ENCODE measurements at regions not wholly inside any gene's neighbourhood (a gene's known extent, or its start where the extent isn't known, plus 50 kb on each side); places are given as distances from the start of the nearest gene placed in this dataset.

DNA sequence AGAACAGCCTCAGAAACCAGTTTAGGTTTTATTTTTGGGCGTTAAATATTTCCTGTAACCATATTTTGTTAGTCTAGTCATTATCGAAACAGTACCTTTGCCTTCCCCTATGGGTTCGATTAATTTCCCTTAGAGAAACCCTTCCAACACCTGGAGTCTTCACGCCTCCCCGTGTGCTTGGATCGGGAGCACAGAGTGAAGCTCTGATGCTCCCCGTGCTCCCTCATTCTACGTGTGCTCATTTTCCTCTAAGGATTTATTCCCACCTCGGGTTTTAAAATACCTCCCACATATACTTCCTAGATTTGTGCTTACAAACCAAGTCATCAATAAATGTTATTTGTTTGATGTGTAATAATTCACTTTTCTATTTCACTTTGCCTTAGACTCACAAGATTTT lies 142.4 kb downstream of the TTLL2 start:
- Histone ChIP-seq H3K27me3 (ENCODE audit: control insufficient read depth, insufficient read depth, low read length) (no peaks in the 10 kb centered on the region), H3K36me3 (ENCODE audit: control insufficient read depth, low read depth, low read length) (no peaks in the 10 kb centered on the region), H3K9me3 (ENCODE audit: control insufficient read depth, low read depth, low read length) (no peaks in the 10 kb centered on the region), H3K27ac (ENCODE audit: low read length) (no peak overlapping the region), H3K4me1 (ENCODE audit: control insufficient read depth, low read depth, low read length) (peaks cover under 1% of the 10 kb centered on the region), H3K9ac (ENCODE audit: low read length) (no peak overlapping the region), H3K4me3 (ENCODE audit: low read length) (no peak overlapping the region)

DNA sequence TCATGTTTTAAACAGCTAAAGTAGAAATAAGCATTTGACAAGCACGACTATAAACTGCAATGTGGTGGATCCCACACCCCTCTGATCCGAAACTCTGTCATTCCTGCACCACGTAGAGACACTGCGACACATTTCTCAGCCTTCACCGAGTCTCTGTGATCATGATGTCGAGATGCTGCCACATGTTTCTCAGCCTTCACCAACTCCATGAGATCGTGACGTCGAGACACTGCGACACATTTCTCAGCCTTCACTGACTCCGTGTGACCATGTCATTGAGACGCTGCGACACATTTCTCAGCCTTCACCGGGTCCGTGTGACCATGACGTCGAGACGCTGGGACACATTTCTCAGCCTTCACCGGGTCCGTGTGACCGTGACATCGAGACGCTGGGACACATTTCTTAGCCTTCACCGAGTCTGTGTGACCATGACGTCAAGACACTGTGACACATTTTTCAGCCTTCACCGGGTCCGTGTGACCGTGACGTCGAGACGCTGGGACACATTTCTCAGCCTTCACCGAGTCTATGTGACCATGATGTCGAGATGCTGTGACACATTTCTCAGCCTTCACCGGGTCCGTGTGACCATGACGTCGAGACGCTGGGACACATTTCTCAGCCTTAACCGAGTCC lies 143.0 kb downstream of the TTLL2 start:
- H3K36me3 ChIP-seq (ENCODE audit: control insufficient read depth, low read depth, low read length) = no peaks in the 10 kb centered on the region
- peaks cover 7% of the 10 kb centered on the region for H3K4me1 ChIP-seq (ENCODE audit: control insufficient read depth, low read depth, low read length)
- H3K9me3 ChIP-seq (ENCODE audit: control insufficient read depth, low read depth, low read length) = no peaks in the 10 kb centered on the region
- no peak overlapping the region for H3K9ac ChIP-seq (ENCODE audit: low read length)
- H3K27me3 ChIP-seq (ENCODE audit: control insufficient read depth, insufficient read depth, low read length) = no peaks in the 10 kb centered on the region
- no peak overlapping the region for H3K27ac ChIP-seq (ENCODE audit: low read length)
- no peak overlapping the region for H3K4me3 ChIP-seq (ENCODE audit: low read length)

- Histone ChIP-seq H3K27me3 (ENCODE audit: control insufficient read depth, insufficient read depth, low read length) (no peaks in the 10 kb centered on the region), H3K27ac (ENCODE audit: low read length) (no peak overlapping the region), H3K9me3 (ENCODE audit: control insufficient read depth, low read depth, low read length) (no peaks in the 10 kb centered on the region), H3K36me3 (ENCODE audit: control insufficient read depth, low read depth, low read length) (no peaks in the 10 kb centered on the region), H3K9ac (ENCODE audit: low read length) (no peak overlapping the region), H3K4me3 (ENCODE audit: low read length) (no peak overlapping the region), H3K4me1 (ENCODE audit: control insufficient read depth, low read depth, low read length) (peaks cover 12% of the 10 kb centered on the region)
These were observed 144.2 kb downstream of the TTLL2 start for GRCh38 chr6:167469101-167469500.

DNA sequence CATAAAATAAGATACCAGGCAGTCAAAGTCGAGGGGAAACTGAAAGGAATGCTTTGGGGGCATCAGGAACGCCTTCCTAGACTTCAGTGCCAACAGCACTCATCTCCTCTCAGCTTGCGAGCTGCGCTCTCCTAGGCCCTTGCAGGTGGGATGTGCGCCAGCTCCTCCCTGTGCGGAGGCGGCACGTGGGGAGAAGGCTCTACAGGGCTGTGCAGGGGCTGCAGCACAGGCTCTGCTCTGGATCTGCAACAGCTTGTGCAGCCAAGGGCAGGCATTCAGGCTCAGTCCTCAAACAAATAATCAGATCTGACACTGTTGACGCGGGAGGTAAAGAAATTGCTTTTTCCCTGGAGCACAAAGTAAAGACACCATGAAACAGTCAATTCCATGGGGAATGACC lies 144.8 kb downstream of the TTLL2 start:
- H3K27ac ChIP-seq (ENCODE audit: low read length) = no peak overlapping the region
- no peak overlapping the region for H3K9ac ChIP-seq (ENCODE audit: low read length)
- no peaks in the 10 kb centered on the region for H3K36me3 ChIP-seq (ENCODE audit: control insufficient read depth, low read depth, low read length)
- H3K4me3 ChIP-seq (ENCODE audit: low read length) = no peak overlapping the region
- no peaks in the 10 kb centered on the region for H3K9me3 ChIP-seq (ENCODE audit: control insufficient read depth, low read depth, low read length)
- no peaks in the 10 kb centered on the region for H3K27me3 ChIP-seq (ENCODE audit: control insufficient read depth, insufficient read depth, low read length)
- peaks cover 12% of the 10 kb centered on the region for H3K4me1 ChIP-seq (ENCODE audit: control insufficient read depth, low read depth, low read length)

DNA sequence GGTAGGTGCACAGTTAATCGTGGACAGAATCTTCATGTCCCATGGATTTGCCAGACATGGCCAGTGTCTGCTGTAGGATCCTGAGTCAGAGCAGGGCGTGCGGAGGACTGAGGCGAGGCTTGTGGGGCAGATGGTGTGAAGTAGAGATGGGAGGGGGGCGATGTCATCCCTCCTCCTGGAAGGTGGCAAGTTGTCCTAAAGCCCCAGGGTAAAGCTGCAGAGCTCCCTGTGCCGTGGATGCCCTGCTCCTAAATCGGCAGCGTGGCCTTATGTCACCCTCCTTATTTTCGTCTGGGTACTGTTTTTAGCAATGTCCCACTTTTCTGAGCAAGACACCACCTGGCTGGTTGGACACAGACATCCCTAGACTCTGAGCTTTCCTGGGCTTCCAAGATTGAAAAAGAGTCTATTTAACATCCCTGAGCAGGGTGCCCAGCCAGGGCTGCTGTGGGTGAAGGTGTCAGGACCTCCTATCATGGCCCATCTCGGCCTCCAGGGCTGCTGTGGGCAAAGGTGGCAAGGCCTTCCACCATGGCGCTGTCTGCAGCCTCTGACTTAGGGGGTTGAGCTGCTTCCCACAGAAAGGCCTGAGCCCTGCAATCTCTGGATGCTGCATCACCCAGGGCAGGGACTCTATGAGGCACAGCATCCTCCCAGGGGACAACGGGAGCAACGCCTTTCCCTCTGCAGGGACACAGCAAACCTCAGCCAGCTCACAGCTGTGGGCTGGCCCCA lies 145.4 kb downstream of the TTLL2 start:
- Histone ChIP-seq H3K4me1 (ENCODE audit: control insufficient read depth, low read depth, low read length) (peaks cover 12% of the 10 kb centered on the region), H3K4me3 (ENCODE audit: low read length) (no peak overlapping the region), H3K9ac (ENCODE audit: low read length) (no peak overlapping the region), H3K9me3 (ENCODE audit: control insufficient read depth, low read depth, low read length) (no peaks in the 10 kb centered on the region), H3K27me3 (ENCODE audit: control insufficient read depth, insufficient read depth, low read length) (no peaks in the 10 kb centered on the region), H3K27ac (ENCODE audit: low read length) (no peak overlapping the region), H3K36me3 (ENCODE audit: control insufficient read depth, low read depth, low read length) (no peaks in the 10 kb centered on the region)

DNA sequence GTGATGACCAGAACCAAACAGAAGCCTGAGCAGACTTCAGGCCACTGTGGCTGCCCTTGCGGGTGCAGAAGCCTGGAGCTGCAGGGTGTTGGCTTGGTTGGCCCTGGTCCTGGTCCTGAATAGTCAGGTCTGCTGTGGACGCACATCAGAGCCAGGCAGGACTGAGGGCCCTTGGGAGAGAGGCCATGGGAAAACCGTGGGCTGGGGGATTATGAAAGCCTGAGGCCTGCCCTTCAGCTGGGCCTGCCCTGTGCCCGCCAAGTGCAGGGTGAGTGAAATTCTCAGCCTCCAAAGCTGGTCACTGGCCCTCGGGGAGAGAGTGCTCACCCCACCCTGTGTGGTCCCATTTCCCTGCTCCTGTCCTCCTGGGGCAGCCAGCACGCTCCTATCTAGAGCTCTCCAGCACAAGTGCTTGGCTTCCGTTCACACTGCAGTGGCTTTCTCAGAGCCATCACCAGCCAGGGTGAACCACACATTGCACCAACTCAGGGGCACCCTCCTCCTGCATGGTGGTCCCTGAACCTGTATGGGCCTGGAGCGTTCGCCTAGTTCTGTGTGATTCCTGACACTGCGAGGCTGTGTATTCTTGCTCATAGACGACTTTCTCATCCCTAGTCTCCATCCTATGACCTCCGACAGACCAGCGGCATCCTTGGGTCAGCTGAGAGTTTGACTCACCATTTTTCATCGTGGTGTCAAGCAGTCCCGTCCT lies 146.1 kb downstream of the TTLL2 start:
- H3K9me3 ChIP-seq (ENCODE audit: control insufficient read depth, low read depth, low read length) = no peaks in the 10 kb centered on the region
- H3K4me1 ChIP-seq (ENCODE audit: control insufficient read depth, low read depth, low read length) = peaks cover 18% of the 10 kb centered on the region
- no peak overlapping the region for H3K9ac ChIP-seq (ENCODE audit: low read length)
- no peaks in the 10 kb centered on the region for H3K27me3 ChIP-seq (ENCODE audit: control insufficient read depth, insufficient read depth, low read length)
- no peak overlapping the region for H3K4me3 ChIP-seq (ENCODE audit: low read length)
- no peak overlapping the region for H3K27ac ChIP-seq (ENCODE audit: low read length)
- H3K36me3 ChIP-seq (ENCODE audit: control insufficient read depth, low read depth, low read length) = no peaks in the 10 kb centered on the region

GRCh38 chr6:167471548-167471930 lies 146.7 kb downstream of the TTLL2 start:
- Histone ChIP-seq H3K27me3 (ENCODE audit: control insufficient read depth, insufficient read depth, low read length) (no peaks in the 10 kb centered on the region), H3K4me3 (ENCODE audit: low read length) (no peak overlapping the region)

GRCh38 chr6:167472148-167472547 lies 147.3 kb downstream of the TTLL2 start:
- H3K9ac ChIP-seq (ENCODE audit: low read length) = no peak overlapping the region
- no peak overlapping the region for H3K27ac ChIP-seq (ENCODE audit: low read length)

More at GRCh38 chr6:167471548-167471930, 146.7 kb downstream of the TTLL2 start:
- H3K36me3 ChIP-seq (ENCODE audit: control insufficient read depth, low read depth, low read length) = no peaks in the 10 kb centered on the region
- peaks cover 23% of the 10 kb centered on the region for H3K4me1 ChIP-seq (ENCODE audit: control insufficient read depth, low read depth, low read length)
- no peak overlapping the region for H3K9ac ChIP-seq (ENCODE audit: low read length)
- no peak overlapping the region for H3K27ac ChIP-seq (ENCODE audit: low read length)
- H3K9me3 ChIP-seq (ENCODE audit: control insufficient read depth, low read depth, low read length) = no peaks in the 10 kb centered on the region

DNA sequence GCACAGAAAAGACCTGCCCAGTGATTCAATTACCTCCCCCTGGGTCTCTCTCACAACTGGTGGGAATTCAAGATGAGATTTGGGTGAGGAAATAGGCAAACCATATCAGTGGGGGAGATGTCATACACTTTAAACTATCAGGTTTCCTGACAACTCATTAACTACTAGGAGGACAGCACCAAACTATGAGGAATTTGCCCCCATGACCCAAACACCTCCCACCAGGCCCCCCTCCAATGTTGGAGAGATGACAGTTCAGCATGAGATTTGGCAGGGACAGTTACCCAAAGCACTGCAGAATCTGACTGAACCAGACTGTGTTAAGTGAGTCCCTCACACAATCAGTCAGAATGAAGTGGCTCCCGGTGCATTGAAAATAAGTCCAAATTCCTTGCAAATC lies 148.0 kb downstream of the TTLL2 start:
- H3K9me3 ChIP-seq (ENCODE audit: control insufficient read depth, low read depth, low read length) = no peaks in the 10 kb centered on the region
- no peaks in the 10 kb centered on the region for H3K36me3 ChIP-seq (ENCODE audit: control insufficient read depth, low read depth, low read length)
- peaks cover 26% of the 10 kb centered on the region for H3K4me1 ChIP-seq (ENCODE audit: control insufficient read depth, low read depth, low read length)
- H3K27ac ChIP-seq (ENCODE audit: low read length) = no peak overlapping the region
- H3K27me3 ChIP-seq (ENCODE audit: control insufficient read depth, insufficient read depth, low read length) = no peaks in the 10 kb centered on the region
- H3K9ac ChIP-seq (ENCODE audit: low read length) = no peak overlapping the region
- no peak overlapping the region for H3K4me3 ChIP-seq (ENCODE audit: low read length)

More at GRCh38 chr6:167472148-167472547, 147.3 kb downstream of the TTLL2 start:
- Histone ChIP-seq H3K9me3 (ENCODE audit: control insufficient read depth, low read depth, low read length) (no peaks in the 10 kb centered on the region), H3K36me3 (ENCODE audit: control insufficient read depth, low read depth, low read length) (no peaks in the 10 kb centered on the region), H3K27me3 (ENCODE audit: control insufficient read depth, insufficient read depth, low read length) (no peaks in the 10 kb centered on the region), H3K4me3 (ENCODE audit: low read length) (no peak overlapping the region), H3K4me1 (ENCODE audit: control insufficient read depth, low read depth, low read length) (peaks cover 26% of the 10 kb centered on the region)

DNA sequence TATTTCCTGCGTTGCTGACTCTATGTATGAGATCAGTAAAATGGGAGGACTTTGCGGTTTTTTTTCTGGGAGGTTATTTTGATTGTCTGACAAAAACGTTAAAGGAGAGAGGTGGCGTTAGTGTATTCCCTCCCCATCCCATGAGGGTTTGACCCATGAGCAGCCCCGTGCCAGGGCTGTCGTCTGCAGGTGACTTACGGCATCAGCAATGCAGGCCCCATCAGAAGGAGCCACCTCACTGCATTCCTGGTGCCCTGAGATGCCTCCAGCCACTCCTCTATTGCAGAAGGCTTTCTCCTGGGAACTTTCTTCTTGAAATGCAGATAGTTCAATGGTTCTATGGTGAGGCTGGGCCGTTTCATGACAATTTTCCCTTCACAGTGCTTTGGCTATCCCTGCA lies 149.3 kb downstream of the TTLL2 start:
- H3K9me3 ChIP-seq (ENCODE audit: control insufficient read depth, low read depth, low read length) = no peaks in the 10 kb centered on the region
- peaks cover 26% of the 10 kb centered on the region for H3K4me1 ChIP-seq (ENCODE audit: control insufficient read depth, low read depth, low read length)
- no peaks in the 10 kb centered on the region for H3K36me3 ChIP-seq (ENCODE audit: control insufficient read depth, low read depth, low read length)
- H3K27me3 ChIP-seq (ENCODE audit: control insufficient read depth, insufficient read depth, low read length) = no peaks in the 10 kb centered on the region
- no peak overlapping the region for H3K27ac ChIP-seq (ENCODE audit: low read length)
- no peak overlapping the region for H3K4me3 ChIP-seq (ENCODE audit: low read length)
- no peak overlapping the region for H3K9ac ChIP-seq (ENCODE audit: low read length)

- no peaks in the 10 kb centered on the region for H3K9me3 ChIP-seq (ENCODE audit: control insufficient read depth, low read depth, low read length)
- no peak overlapping the region for H3K4me3 ChIP-seq (ENCODE audit: low read length)
- no peaks in the 10 kb centered on the region for H3K36me3 ChIP-seq (ENCODE audit: control insufficient read depth, low read depth, low read length)
- H3K4me1 ChIP-seq (ENCODE audit: control insufficient read depth, low read depth, low read length) = peaks cover 26% of the 10 kb centered on the region
- no peak overlapping the region for H3K9ac ChIP-seq (ENCODE audit: low read length)
- no peak overlapping the region for H3K27ac ChIP-seq (ENCODE audit: low read length)
- no peaks in the 10 kb centered on the region for H3K27me3 ChIP-seq (ENCODE audit: control insufficient read depth, insufficient read depth, low read length)
These were observed 149.8 kb downstream of the TTLL2 start for GRCh38 chr6:167474725-167475124.
